NB4 (cell line): ENCODE measurements at regions not wholly inside any gene's neighbourhood (a gene's known extent, or its start where the extent isn't known, plus 50 kb on each side); places are given as distances from the start of the nearest gene placed in this dataset.

Source experiments
- CTCF ChIP-seq: IDR thresholded peaks from one replicate; pipeline ENCODE4 v1.5.1; 2012; ENCODE audit warnings: low read depth, low read length
- MAX ChIP-seq: IDR thresholded peaks from 2 replicates; pipeline ENCODE4 v1.6.1; 2011; ENCODE audit warnings: low read depth, low read length
- POLR2A ChIP-seq: IDR thresholded peaks from 2 replicates; pipeline ENCODE4 v1.6.1; 2011; ENCODE audit warnings: mild to moderate bottlenecking; ENCODE audit not compliant: insufficient read length; ENCODE audit errors: extremely low read depth

GRCh38 chr7:130953196-130953595, 219.2 kb upstream of the KLF14 start:
- no peak for TF ChIP-seq POLR2A
- no peak for TF ChIP-seq MAX
- no peak for TF ChIP-seq CTCF
